HG03442 (cell line): ENCODE measurements at regions not wholly inside any gene's neighbourhood (a gene's known extent, or its start where the extent isn't known, plus 50 kb on each side); places are given as distances from the start of the nearest gene placed in this dataset.
"Not testable (repeated sequence)": the region's sequence is repeated elsewhere in the genome, so short reads cannot be mapped to it uniquely, and the experiment has no call there.

Experiments
- ATAC-seq: cut with Tn5 transposase; IDR thresholded peaks from one replicate; pipeline ENCODE4 v1.9.1; 2021; ENCODE audit warnings: mild to moderate bottlenecking, moderate library complexity; ENCODE audit not compliant: unreplicated experiment

DNA sequence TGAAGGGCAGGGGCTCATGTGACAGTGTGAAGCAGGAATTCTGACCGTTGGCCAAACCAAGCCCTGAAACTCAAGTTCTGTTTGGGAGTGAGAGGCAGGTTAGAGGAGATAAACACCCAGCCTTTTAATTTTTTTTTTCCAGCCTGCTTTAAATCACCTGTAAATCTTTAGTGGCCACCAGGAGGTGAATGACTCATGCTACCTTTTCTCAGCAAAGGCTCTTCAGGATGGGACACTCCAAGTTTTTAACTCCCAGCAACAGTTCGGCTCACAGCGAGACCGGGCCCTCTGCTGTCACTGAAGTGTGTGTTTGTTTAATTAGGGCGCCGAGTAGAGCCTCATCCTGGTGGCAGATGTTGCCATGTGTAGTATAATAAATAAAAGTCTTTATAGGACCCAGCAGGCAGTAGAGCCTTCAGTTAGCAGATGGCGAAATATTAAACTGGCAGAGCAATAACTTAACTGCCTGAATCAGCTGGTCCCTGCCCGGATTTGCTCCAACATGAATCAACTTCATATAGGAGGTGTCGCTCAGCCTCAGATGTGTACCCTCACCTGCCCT lies 180.3 kb downstream of the NPIPA7 start:
- not testable (repeated sequence) for ATAC-seq

DNA sequence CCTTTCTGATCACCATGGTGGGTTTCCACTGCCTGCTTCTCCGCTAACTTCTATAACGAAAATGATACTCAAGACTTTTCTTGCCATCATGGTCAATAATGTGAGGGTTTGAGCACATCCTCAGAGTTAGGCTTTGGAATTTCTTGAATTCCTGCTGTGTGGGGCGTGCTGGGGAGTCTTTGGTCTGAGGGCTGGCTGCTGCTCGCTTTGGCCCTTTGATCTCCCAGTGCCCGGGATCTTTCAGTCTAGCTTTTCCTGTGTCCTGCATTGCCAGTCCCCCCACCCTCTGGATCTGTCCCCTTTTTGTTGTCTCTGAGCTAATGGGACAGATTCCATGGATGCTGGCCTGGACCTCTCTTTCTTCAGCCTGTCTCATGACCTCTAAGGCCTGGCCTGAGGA lies 182.6 kb downstream of the NPIPA7 start:
- not testable (repeated sequence) for ATAC-seq

DNA sequence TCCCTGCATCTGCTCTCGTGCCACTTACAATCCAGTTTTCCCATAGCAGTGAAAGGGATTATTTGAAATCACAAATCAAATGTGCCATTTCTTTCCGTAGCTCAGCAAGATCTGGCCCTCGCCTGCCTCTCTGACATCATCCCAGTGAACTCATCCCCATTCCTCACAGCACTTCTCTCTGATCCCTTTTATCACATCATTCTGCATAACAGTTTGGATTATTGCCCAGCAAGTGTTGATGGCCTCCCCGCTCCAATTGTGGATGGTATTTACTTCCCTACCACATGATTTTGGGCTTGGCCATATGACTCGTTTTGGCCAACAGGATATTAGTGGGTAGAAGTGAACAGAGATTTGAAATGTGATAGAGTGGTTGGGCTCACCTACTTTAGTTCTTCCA lies 185.0 kb downstream of the NPIPA7 start:
- ATAC-seq: not testable (repeated sequence)

DNA sequence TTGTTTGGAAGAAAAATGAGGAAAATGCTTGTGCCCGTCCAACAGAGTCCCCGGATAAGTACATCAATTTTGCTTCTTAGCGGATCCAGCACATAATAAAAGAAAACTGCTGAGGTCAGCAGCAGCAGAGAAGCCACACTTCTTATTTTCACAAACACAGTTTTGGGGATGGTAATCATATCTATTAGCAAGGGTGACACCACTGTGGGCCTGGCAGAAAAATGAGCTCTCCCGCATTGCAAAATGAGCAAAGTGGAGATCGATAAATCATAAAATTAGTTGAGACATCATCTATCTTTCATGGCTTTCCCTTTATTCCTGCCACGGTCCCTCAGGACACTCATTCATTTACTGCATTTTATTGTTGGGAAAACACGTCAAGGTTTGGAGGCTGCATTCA lies 186.4 kb downstream of the NPIPA7 start:
- not testable (repeated sequence) for ATAC-seq

DNA sequence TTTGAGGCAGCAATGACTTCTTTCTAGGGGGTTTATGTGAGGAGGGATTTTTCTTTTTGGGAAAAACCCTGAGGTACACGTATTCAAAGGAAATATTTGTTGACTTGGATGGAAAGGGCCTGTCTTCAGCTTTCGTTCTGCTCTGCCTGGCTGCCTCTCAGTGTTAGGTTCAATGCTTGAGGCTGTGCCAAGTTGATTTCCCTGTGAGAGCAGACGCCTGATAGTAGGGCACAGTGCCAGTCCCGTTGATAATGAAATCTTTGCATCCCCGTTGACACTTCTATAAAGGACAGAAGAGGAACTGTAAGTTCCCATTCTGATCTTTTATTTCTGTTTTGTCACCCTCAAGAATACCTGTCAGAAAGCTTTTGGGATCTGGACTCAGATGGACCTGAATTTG lies 191.1 kb downstream of the NPIPA7 start:
- ATAC-seq: not testable (repeated sequence)

DNA sequence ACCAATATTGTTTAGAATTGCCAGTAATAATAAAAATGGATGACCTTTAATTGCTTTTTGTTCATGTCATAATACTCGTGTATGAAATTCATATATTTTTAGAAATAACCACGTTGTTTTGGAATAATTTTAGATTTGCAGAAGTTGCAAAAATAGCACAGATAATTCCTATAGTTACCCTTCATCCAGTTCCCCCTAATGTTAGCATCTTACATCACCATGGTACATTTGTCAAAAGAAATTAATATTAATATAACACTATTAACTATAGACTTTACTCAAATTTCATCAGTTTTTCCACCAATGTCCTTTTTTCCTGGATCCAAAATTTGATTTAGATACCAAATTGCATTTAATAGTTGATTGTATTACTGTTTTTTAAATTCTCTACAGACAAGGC lies 191.9 kb downstream of the NPIPA7 start:
- ATAC-seq: not testable (repeated sequence)

DNA sequence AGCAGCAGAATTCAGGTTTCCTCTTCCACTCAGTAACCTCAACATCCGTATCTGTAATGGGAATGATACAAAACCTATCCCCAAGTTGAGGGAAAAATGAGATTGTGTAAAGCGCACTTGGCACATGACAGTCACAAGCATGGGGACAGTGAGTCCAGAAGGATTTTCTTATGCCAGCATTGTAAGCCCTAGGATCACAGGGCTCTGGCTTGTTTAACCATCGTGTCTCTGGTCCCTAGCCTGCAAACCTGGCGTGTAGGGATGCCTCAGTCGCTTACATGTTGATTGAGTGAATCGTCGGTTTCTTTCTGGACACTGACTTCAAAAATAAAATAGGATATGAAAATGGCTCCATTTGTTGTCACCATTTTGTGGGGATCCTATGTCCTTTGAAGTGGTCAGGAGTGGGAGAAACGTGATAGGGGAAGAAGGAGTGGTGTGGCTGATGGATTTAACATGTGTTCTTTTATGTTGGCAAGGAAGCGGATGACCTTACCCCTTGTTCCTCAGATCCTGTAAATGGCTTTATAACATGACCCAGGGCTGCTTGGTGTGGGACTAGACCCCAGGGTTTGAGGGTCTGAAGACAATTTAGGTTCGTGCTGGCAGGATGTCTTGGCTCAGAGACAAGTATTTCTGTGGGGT lies 193.3 kb downstream of the NPIPA7 start:
- not testable (repeated sequence) for ATAC-seq

DNA sequence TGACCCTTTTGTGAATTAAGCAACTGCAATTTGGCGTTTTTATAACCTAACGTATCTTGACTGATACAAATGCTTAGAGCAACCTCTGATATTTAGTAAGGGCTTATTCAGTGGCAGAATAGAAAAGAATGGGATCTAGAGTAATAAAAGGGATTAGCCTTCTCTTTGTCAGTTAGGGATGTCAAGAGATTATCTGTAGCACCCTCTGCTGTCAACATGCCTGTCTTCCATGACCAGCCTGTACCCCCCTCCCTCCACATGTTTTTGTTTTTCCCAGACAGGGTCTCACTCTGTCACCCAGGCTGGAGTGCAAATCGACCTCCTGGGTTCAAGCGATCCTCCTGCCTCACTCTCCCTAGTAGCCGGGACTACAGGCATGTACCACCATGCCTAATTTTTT lies 198.1 kb downstream of the NPIPA7 start:
- ATAC-seq: not testable (repeated sequence)

DNA sequence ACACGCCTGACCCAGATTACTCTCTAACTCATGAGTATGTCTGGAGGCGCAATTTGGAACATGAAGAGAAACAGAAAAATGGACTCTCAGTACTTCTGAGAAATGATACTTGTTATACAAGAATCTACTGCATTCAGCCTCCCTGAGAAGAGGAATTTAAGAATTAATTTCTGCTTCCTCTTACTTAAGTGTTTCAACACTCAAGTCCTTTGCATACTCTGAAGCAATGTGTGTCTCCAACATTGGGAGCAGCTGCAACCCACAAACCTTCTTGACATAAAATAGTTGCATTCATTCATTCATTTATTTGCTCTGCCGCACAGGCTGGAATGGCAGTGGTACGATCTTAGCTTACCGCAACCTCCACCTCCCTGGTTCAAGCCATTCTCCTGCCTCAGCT lies 199.8 kb downstream of the NPIPA7 start:
- ATAC-seq: no peak

DNA sequence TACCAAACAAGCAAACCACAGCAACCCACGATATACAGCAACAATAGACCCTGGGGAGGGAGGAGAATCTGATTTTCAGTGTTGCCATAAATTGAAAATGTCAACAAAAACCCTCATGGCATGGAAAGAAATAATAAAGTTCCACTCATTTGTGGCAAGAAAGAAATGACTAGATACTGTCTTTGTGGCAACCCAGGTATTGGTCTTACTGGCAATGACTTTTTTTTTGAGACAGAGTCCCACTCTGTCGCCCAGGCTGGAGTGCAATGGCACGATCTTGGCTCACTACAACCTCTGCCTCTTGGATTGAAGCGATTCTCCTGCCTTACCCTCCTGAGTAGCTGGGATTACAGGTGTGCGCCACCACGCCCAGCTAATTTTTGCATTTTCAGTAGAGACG lies 204.0 kb downstream of the NPIPA7 start:
- not testable (repeated sequence) for ATAC-seq

DNA sequence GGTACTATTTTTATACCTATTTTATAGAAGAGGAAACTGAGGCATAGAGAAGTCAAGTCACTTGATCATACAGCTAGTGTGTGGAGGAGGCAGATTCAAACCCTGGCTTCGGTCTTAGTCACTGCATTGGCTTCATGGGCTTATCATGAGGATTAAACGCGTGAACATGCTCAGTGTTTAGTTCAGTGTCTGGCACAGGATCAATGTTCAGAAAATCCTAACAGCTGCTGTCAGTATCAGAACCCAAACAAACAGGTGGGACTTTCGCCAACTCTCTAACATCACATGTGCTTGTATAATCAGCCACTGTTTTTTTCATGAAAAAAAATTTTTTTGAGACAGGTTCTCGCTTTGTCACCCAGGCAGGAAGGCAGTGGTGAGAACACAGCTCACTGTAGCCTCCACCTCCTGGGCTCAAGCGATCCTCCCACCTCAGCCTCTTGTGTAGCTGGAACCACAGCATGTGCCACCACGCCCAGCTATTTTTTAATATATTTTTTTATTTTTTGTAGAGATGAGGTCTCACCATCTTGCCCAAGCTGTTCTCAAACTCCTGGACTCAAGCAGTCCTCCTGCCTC lies 207.2 kb downstream of the NPIPA7 start:
- not testable (repeated sequence) for ATAC-seq

DNA sequence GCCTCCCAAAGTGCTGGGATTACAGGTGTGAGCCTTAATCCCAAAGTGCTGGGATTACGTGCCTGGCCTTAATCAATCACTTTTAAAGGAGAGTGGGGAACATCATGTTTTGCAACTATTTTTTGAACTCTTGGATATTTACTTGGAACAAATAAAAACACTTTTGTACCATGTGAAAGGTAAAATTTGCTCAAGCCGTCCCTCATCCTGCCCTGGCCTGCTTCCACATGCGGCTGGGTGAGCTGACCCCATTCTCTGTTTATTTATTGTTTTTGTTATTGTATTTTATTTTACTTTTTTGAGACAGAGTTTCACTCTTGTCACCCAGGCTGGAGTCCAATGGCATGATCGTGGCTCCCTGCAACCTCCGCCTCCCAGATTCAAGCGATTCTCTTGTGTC lies 208.0 kb downstream of the NPIPA7 start:
- ATAC-seq: not testable (repeated sequence)

DNA sequence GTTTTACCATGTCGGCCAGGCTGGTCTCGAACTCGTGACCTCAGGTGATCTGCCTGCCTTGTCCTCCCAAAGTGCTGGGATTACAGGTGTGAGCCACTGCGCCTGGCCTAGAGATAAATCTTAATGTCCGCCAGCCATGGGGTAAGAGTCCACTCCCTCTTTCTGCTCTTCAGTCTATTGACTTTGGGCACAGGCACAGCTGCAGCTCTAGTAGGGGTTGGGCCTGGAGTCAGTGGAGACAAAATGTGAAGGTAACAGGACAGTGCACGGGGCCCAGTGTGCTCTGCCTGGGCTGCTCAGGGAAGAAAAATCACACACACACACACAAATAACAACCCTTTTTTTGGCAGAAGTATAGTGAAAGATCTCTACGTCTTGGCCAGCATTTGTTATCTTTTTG lies 209.5 kb downstream of the NPIPA7 start:
- ATAC-seq: not testable (repeated sequence)

DNA sequence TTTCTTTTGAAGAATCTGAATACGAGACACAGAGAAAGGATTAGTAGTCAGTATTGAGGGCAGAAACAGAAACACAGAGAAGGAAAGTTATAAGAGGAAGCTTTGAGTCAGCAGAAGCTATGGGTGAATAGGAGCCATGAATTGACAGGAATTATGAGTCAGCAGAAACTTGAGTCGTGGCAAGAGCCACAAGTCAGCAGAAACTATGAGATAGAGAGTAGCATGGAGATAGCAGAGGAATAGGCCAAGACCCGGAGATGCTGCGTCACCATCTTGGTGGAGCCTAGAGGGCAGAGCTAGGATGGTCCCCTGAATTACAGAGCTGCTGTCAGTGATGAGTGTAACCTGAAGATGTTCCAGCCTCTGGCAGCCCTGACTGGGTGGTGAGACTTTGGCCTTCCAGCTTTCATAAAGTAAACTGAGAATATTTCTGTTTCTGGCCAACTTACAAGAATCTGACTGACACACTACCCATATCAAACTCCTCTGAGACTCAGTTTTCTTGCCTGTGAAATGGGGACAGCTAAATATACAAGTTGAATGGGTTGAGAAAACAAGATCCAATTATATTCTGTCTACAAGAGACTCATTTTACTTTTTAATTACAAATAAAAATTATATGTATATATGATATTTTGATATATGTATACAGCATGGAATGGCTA lies 211.8 kb downstream of the NPIPA7 start:
- peak; percentile 51 for ATAC-seq

DNA sequence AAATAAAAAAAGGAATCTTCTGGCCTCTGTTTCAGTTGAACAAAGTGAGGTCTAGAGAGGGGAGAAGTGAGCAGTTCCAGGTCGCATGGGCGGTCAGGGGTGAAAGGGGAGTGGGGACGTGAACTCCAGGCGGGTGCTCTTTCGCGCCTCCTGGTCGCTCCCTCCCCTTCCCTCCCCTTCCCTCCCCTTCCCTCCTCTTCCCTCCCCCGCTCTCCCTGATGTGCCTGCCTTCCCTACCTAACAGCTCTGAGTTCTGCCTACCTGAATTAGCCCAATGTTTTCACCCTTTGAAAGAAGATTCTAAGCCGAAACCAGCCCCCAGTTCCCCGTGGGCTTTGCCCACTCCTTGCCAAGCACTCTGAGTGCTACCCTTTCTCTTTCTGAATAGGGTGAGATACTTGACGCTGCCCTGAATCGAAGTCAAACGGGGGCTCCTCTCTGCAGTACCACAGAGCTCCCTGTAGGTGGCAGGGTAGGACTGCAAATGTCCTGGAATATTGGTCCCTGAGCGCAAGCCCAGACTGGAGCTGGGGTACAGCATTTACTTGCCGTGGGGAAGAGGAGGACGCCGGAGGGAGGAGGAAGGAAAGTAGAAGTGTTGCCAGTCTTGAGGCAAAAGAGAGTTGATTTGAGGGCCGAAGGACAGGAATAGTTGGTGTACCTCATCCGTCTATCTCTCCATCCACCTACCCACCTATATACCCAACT lies 214.4 kb downstream of the NPIPA7 start:
- ATAC-seq: not testable (repeated sequence)

DNA sequence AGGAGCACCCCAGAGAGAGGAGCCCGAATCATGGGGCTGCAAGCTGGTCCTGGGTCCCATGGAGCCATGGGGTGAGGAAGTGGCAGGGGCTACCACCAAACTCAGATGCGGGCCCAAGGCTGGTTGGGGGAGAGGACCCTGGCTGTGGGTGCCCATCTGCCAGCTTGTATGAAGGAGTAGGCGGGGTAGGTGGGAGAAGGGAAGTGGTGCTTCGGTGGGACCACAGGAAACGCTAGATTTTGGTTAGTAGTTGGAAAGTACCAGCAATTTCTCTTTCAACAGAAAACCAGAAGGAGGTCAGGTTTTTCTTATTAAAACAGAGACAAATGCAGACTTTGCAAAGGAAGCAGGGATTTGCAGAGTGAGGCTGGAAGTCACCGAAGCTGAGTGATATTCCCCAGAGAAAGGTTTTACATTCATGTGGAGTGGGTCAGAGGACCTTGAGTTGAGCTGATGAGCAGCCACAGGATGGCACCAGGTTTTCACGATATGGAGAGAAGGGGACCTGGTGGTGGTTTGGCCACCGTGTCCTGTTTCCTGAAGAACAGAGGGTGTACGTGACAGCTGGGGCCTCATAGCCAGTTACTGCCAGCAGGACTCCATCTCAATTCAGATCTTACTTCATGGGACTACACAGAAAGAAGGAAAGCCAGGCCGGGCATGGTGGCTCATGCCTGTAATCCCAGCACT lies 216.2 kb downstream of the NPIPA7 start:
- ATAC-seq: peak; percentile 35

DNA sequence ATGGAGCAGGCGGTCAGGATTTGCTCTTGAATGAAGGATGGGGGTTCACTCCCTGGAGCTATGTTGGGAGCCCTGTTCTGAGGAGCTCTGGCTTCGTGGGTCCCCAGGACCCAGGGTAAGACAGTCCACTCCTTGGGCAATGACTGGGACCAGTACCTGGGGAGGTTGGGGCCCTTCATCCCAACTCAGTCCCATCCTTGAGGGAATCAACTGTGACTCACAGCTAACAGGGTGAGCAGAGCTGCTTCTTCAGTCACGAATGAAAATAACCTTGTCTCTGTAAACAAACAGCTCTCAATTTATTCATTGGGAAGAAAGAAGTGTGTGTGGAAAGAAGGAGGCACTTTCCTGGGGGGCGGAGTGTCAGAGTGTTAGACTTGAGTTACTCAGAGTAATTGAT lies 222.3 kb downstream of the NPIPA7 start:
- ATAC-seq: not testable (repeated sequence)

DNA sequence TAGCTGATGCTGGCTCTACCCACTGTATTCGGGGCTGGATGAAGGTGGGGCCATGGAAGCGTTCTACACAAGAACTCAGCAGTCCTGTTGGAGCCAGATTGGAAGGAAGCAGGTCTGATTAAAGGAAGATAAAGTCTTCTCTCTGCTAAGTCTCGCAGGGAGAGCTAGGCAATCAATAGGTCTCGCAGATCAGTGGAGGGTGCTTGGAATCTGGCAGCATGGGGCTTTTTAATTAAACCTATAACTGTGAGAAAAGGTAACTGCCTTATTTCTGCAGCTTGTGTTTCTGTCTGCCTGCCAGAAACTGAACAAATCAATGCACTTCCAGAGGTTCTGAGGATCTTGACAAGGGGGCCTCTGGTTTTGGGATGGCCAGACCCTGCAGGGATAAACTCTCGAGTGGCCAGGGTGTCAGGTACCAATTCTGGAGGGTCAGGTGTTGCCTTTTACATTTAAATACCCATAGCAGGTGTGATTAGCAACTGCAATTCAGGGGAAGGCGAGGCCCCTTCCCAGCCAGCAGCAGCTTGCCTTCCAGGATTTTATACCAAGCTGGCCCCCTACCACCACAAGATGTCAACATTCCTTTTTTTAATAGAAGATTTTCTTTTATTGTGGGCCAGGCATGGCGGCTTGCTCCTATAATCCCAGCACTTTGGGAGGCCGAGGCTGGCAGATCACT lies 228.6 kb downstream of the NPIPA7 start:
- ATAC-seq: not testable (repeated sequence)

DNA sequence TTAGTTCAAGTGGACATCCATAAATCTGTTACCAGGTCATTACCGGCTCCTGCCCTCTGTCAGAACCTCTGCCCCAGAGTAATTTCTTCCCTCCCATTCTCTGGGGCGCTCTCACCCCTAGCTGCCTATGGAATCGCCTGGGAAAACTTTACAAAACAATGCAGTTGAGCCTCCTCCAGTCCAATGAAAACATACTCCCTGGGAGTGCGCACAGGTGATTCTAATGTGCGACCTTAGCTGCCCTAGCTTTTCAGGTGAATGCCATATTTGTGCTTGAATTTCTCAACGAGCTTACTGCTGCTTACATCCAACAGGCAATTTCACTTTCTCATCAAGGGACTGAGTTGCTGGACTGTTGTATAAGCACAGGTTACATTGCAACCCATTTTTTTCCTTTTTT lies 230.7 kb downstream of the NPIPA7 start:
- not testable (repeated sequence) for ATAC-seq

DNA sequence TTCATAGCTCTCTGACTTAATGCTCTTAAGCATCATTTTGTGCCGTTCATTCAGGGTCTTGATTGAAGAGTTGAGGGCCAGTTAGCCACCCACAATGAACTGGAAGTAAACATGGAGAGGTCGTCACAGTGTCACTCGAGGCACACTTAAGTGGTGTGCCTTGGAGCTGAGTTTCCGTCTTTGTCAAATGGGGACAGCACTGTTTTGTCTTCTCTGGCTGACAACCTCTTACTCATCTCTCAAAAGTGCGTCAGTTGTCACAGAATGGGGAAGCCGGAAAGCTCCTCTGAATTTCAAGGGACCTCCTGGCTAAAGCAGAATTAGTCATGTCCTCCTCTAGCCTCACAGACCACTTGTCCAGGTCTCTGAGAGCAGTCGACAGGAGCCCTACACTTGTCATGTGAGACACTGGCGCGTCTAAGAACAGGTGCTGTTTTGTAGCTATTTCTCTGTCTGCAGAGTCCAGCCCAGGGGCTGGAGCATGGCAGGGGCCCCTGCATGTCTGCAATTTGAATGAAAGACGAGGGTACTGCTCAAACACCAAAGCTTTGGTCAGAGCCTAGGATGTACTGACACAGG lies 231.5 kb downstream of the NPIPA7 start:
- not testable (repeated sequence) for ATAC-seq
